GM10248 (cell line): ENCODE measurements at regions not wholly inside any gene's neighbourhood (a gene's known extent, or its start where the extent isn't known, plus 50 kb on each side); places are given as distances from the start of the nearest gene placed in this dataset.

Experiments
- CTCF ChIA-PET: fragments of 300-600 bp; sonication (Branson Sonifier 250); formaldehyde crosslinking; extraction: SDS; loops from one replicate; lab custom pipeline; 2021; ENCODE audit warnings: antibody characterized with exemption; lab: Yijun Ruan, JAX
- POLR2A ChIA-PET: fragments of 350-650 bp; sonication (Branson Sonifier 250); formaldehyde crosslinking; extraction: SDS; loops from one replicate; lab custom pipeline; 2020; ENCODE audit warnings: antibody characterized with exemption; lab: Yijun Ruan, JAX
- DNase-seq: peaks from one replicate; pipeline ENCODE4 v3.0.0; 2012; ENCODE audit errors: extremely low spot score
- CTCF ChIP-seq: IDR thresholded peaks from 2 replicates; pipeline ENCODE4 v1.5.1; 2012; ENCODE audit warnings: mild to moderate bottlenecking, low read depth; ENCODE audit errors: extremely low read depth, missing control alignments, control extremely low read depth

- DNase-seq: no peak
- TF ChIP-seq CTCF: no peak
- POLR2A ChIA-PET: no interaction called here
- CTCF ChIA-PET: interaction anchor here (1.8 kb wide), 1 partner anchor 12 kb away, joined by 6 read pairs; no protein-coding TSS in a partner anchor
Measured at GRCh38 chr9:12627096-12627495, 66.1 kb upstream of the TYRP1 start.

GRCh38 chr9:12628546-12628945, 64.6 kb upstream of the TYRP1 start:
- TF ChIP-seq CTCF: no peak
- ChIA-PET POLR2A (no interaction called here), CTCF (no interaction called here)

GRCh38 chr9:12629067-12629466, 64.1 kb upstream of the TYRP1 start:
- no peak for DNase-seq
- no peak for TF ChIP-seq CTCF
- ChIA-PET POLR2A (no interaction called here), CTCF (no interaction called here)

More at GRCh38 chr9:12628546-12628945, 64.6 kb upstream of the TYRP1 start:
- DNase-seq: no peak

GRCh38 chr9:12631866-12632265, 61.3 kb upstream of the TYRP1 start:
- CTCF ChIA-PET: no interaction called here
- TF ChIP-seq CTCF: no peak
- DNase-seq: no peak
- POLR2A ChIA-PET: no interaction called here

- CTCF ChIA-PET: interaction anchor here (1.0 kb wide), 1 partner anchor 11 kb away, joined by 3 read pairs; no protein-coding TSS in a partner anchor
- TF ChIP-seq CTCF: no peak
- POLR2A ChIA-PET: no interaction called here
- DNase-seq: no peak
Measured at GRCh38 chr9:12633016-12633765, 60.0 kb upstream of the TYRP1 start.

GRCh38 chr9:12640016-12640587, 53.1 kb upstream of the TYRP1 start:
- ChIA-PET CTCF (interaction anchor here (0.8 to 1.4 kb wide), 4 partner anchors 9 to 1784 kb away, joined by 3 to 4 read pairs (median 3); no protein-coding TSS in a partner anchor), POLR2A (no interaction called here)
- TF ChIP-seq CTCF: peak; percentile 33
- no peak for DNase-seq
